ENCODE measurements at regions not wholly inside any gene's neighbourhood (a gene's known extent, or its start where the extent isn't known, plus 50 kb on each side); places are given as distances from the start of the nearest gene placed in this dataset.

- no peak for DNase-seq
- intact Hi-C loops (cut with micrococcal nuclease; ENCODE audit: unreplicated experiment) = no loop called here
- no peak for TF ChIP-seq CTCF (IDR thresholded peaks at IDR 0.05; ENCODE audit: unreplicated experiment)
- H3K36me3 Mint-ChIP-seq (ENCODE audit: insufficient read depth, unreplicated experiment) = no peaks in the 10 kb centered on the region
- H3K27ac Mint-ChIP-seq (ENCODE audit: unreplicated experiment) = no peak overlapping the region
- no peak overlapping the region for H3K4me3 Mint-ChIP-seq (ENCODE audit: low read depth, unreplicated experiment)
- no peaks in the 10 kb centered on the region for H3K4me1 Mint-ChIP-seq (ENCODE audit: low read depth, unreplicated experiment)
- no TSS peak for BruUV-seq (replicated peaks)
- H3K9me3 Mint-ChIP-seq (ENCODE audit: low read depth, unreplicated experiment) = no peaks in the 10 kb centered on the region
- H3K27me3 Mint-ChIP-seq (ENCODE audit: unreplicated experiment) = peaks cover 24% of the 10 kb centered on the region
- CTCF ChIA-PET = no interaction called here
These were observed 312.1 kb upstream of the SHH start for GRCh38 chr7:156124356-156124755.

DNA sequence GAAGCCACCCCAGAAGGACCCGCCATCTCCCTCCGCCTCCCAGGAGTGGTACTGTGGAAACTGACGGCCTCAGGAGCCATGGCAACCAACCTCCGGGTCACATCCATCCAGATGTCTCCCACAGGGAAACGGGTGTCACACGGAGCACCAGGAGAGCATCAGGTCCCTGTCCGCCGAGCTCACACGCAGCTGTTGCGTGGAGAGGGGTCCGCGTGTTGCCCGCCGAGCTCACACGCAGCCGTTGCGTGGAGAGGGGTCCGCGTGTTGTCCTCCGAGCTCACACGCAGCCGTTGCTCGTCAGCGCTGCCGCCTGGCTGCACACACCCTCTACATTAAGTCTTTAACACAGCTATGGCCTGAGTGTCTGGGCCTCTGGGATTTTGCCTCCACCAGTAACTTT lies 311.1 kb upstream of the SHH start:
- Mint-ChIP-seq H3K4me1 (ENCODE audit: low read depth, unreplicated experiment) (no peaks in the 10 kb centered on the region), H3K4me3 (ENCODE audit: low read depth, unreplicated experiment) (no peak overlapping the region), H3K27me3 (ENCODE audit: unreplicated experiment) (peaks cover 14% of the 10 kb centered on the region), H3K9me3 (ENCODE audit: low read depth, unreplicated experiment) (no peaks in the 10 kb centered on the region), H3K27ac (ENCODE audit: unreplicated experiment) (no peak overlapping the region), H3K36me3 (ENCODE audit: insufficient read depth, unreplicated experiment) (no peaks in the 10 kb centered on the region)
- no TSS peak for BruUV-seq (replicated peaks)
- CTCF ChIA-PET = no interaction called here
- intact Hi-C loops (cut with micrococcal nuclease; ENCODE audit: unreplicated experiment) = no loop called here
- DNase-seq = no peak
- TF ChIP-seq CTCF (IDR thresholded peaks at IDR 0.05; ENCODE audit: unreplicated experiment) = no peak

GRCh38 chr7:156122752-156123354 lies 310.6 kb upstream of the SHH start:
- DNase-seq = no peak
- intact Hi-C loops (cut with micrococcal nuclease; ENCODE audit: unreplicated experiment) = no loop called here
- Mint-ChIP-seq H3K27ac (ENCODE audit: unreplicated experiment) (no peak overlapping the region), H3K36me3 (ENCODE audit: insufficient read depth, unreplicated experiment) (no peaks in the 10 kb centered on the region), H3K9me3 (ENCODE audit: low read depth, unreplicated experiment) (no peaks in the 10 kb centered on the region), H3K27me3 (ENCODE audit: unreplicated experiment) (peaks cover 12% of the 10 kb centered on the region), H3K4me3 (ENCODE audit: low read depth, unreplicated experiment) (no peak overlapping the region), H3K4me1 (ENCODE audit: low read depth, unreplicated experiment) (no peaks in the 10 kb centered on the region)
- no TSS peak for BruUV-seq (replicated peaks)
- TF ChIP-seq CTCF (IDR thresholded peaks at IDR 0.05; ENCODE audit: unreplicated experiment) = no peak
- CTCF ChIA-PET = no interaction called here

DNA sequence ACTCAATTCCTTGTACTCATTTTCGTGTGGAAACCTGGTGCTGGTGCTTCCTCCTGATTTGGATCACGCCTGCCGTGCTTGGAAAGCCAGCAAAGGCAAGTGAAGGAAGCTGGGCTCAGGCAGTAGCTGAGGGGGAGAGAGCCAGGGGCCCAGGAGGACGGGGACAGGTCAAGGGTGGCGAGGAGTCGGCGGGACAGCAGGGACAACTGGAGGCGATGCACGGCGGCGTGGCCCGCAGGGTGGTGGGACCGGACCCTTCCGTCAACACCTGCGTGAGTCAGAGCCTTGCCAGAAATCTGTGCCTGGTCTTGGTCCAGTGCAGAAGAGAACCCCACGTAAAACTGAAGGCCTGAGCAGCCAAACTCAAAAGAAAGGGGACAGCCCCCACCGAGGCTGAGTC lies 309.7 kb upstream of the SHH start:
- DNase-seq = no peak
- Mint-ChIP-seq H3K9me3 (ENCODE audit: low read depth, unreplicated experiment) (no peaks in the 10 kb centered on the region), H3K4me1 (ENCODE audit: low read depth, unreplicated experiment) (no peaks in the 10 kb centered on the region), H3K36me3 (ENCODE audit: insufficient read depth, unreplicated experiment) (no peaks in the 10 kb centered on the region), H3K4me3 (ENCODE audit: low read depth, unreplicated experiment) (no peak overlapping the region), H3K27me3 (ENCODE audit: unreplicated experiment) (peaks cover 12% of the 10 kb centered on the region), H3K27ac (ENCODE audit: unreplicated experiment) (no peak overlapping the region)
- BruUV-seq (replicated peaks) = no TSS peak
- intact Hi-C loops (cut with micrococcal nuclease; ENCODE audit: unreplicated experiment) = no loop called here
- TF ChIP-seq CTCF (IDR thresholded peaks at IDR 0.05; ENCODE audit: unreplicated experiment) = no peak
- CTCF ChIA-PET = no interaction called here
